ENCODE measurements at regions not wholly inside any gene's neighbourhood (a gene's known extent, or its start where the extent isn't known, plus 50 kb on each side); places are given as distances from the start of the nearest gene placed in this dataset.

GRCh38 chr2:209091056-209091455 lies 332.8 kb upstream of the MAP2 start:
- TF ChIP-seq CTCF (IDR thresholded peaks at IDR 0.05; ENCODE audit: borderline replicate concordance, extremely low read depth, low read length, poor library complexity, severe bottlenecking) (no peak), EZH2 (IDR thresholded peaks at IDR 0.05; ENCODE audit: borderline replicate concordance, low read depth, low read length, severe bottlenecking) (no peak)

All from DND-41 (cell line).